ENCODE measurements at regions not wholly inside any gene's neighbourhood (a gene's known extent, or its start where the extent isn't known, plus 50 kb on each side); places are given as distances from the start of the nearest gene placed in this dataset.

DNA sequence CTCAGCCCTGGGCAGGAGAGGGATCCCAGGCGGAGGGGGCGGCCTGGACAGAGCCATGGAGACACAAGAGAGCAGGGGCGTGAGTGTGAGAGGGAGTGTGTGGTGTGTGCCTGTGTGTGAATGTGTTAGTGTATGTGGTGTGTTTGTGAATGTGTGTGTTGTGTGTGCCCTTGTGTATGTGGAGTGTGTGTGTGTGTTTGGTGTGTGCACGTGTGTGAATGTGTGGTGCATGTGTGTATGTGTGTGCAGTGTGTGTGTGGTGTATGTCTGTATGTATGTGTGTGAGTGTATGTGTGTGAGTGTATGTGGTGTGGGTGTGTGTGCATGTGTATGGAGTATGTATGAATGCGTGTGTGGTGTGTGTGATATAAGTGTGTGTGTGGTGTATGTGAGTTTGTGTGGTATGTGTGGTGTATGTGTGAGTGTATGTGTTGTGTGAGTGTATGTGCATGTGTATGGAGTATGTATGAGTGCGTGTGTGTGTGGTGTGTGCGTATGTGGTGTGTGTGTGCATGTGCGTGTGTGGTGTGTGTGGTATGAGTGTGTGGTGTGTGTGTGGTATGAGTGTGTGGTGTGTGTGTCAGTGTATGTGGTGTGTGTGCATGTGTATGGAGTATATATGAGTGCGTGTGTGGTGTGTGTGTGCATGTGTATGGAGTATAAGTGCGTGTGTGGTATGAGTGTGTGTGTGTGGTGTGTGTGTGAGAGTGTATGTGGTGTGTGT, 175.2 kb upstream of the AFDN start:
- TF ChIP-seq, protein P1, sequence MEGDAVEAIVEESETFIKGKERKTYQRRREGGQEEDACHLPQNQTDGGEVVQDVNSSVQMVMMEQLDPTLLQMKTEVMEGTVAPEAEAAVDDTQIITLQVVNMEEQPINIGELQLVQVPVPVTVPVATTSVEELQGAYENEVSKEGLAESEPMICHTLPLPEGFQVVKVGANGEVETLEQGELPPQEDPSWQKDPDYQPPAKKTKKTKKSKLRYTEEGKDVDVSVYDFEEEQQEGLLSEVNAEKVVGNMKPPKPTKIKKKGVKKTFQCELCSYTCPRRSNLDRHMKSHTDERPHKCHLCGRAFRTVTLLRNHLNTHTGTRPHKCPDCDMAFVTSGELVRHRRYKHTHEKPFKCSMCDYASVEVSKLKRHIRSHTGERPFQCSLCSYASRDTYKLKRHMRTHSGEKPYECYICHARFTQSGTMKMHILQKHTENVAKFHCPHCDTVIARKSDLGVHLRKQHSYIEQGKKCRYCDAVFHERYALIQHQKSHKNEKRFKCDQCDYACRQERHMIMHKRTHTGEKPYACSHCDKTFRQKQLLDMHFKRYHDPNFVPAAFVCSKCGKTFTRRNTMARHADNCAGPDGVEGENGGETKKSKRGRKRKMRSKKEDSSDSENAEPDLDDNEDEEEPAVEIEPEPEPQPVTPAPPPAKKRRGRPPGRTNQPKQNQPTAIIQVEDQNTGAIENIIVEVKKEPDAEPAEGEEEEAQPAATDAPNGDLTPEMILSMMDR (IDR thresholded peaks at IDR 0.05; ENCODE audit: low read length): no peak
- TF ChIP-seq EZH2 (optimal IDR thresholded peaks at IDR 0.05; ENCODE audit: low read depth, low read length): no peak
- TF ChIP-seq EZH2phosphoT487 (IDR thresholded peaks at IDR 0.05; ENCODE audit: low read length): no peak

All from MM.1S (cell line).